CD14-positive monocyte (primary cell): ENCODE measurements at regions not wholly inside any gene's neighbourhood (a gene's known extent, or its start where the extent isn't known, plus 50 kb on each side); places are given as distances from the start of the nearest gene placed in this dataset.
"Not testable (repeated sequence)": the region's sequence is repeated elsewhere in the genome, so short reads cannot be mapped to it uniquely, and the experiment has no call there.

Source experiments
- DNase-seq, 3 donors: peaks; one replicate each; pipeline ENCODE4 v3.0.0-alpha.2; 2011 to 2022
- H2AFZ ChIP-seq: 2 replicates; pipeline ENCODE4 v1.6.0; 2012; ENCODE audit warnings: mild to moderate bottlenecking, low read depth, low read length, inconsistent platforms; ENCODE audit not compliant: insufficient read depth, poor library complexity, severe bottlenecking
- H3K27ac ChIP-seq, 2 donors: 1 replicate in 1 of 2; 2 replicates in 1 of 2; pipeline ENCODE4 v1.5.1; 2012 to 2013; ENCODE audit warnings: low read length in 2 of 2, control low read depth in 1 of 2, inconsistent platforms in 1 of 2, low read depth in 1 of 2, mild to moderate bottlenecking in 1 of 2
- H3K27me3 ChIP-seq, 2 donors: one replicate each; pipeline versions ENCODE4 v1.6.0 to v1.6.1; 2011 to 2013; ENCODE audit warnings: low read length in 2 of 2; ENCODE audit not compliant: control insufficient read depth in 2 of 2, insufficient read depth in 2 of 2
- H3K36me3 ChIP-seq, 2 donors: replicated peaks in 1 of 2; 1 replicate in 1 of 2; 2 replicates in 1 of 2; pipeline versions ENCODE4 v1.5.1 to v1.6.1; 2012 to 2013; ENCODE audit warnings: low read length in 2 of 2, control low read depth in 1 of 2, inconsistent platforms in 1 of 2, mild to moderate bottlenecking in 1 of 2; ENCODE audit not compliant: insufficient read depth in 2 of 2, control insufficient read depth in 1 of 2
- H3K4me1 ChIP-seq, 2 donors: 1 replicate in 1 of 2; 2 replicates in 1 of 2; pipeline versions ENCODE4 v1.5.1 to v1.6.1; 2012 to 2013; ENCODE audit warnings: low read length in 2 of 2, control low read depth in 1 of 2, inconsistent platforms in 1 of 2, mild to moderate bottlenecking in 1 of 2, moderate library complexity in 1 of 2; ENCODE audit not compliant: insufficient read depth in 2 of 2, control insufficient read depth in 1 of 2
- H3K4me2 ChIP-seq: replicated peaks from 2 replicates; pipeline ENCODE3; 2012; ENCODE audit warnings: low read length, moderate library complexity, mild to moderate bottlenecking; ENCODE audit not compliant: poor library complexity, severe bottlenecking; ENCODE audit errors: extremely low read depth
- H3K4me3 ChIP-seq, 3 experiments: fragments of 200-600 bp in 1 of 3; sonication (generic) in 1 of 3; replicated peaks in 1 of 3; 1 replicate in 2 of 3; 2 replicates in 1 of 3; pipeline ENCODE4 v1.5.1; 2011 to 2013; ENCODE audit warnings: low read length in 3 of 3, mild to moderate bottlenecking in 3 of 3, control low read depth in 2 of 3, low read depth in 2 of 3, inconsistent platforms in 1 of 3, moderate library complexity in 1 of 3
- H3K79me2 ChIP-seq: 2 replicates; pipeline ENCODE4 v1.6.0; 2012; ENCODE audit warnings: mild to moderate bottlenecking, control low read depth, inconsistent platforms, low read length, moderate library complexity; ENCODE audit not compliant: insufficient read depth
- H3K9ac ChIP-seq: 2 replicates; pipeline ENCODE4 v1.6.0; 2017; ENCODE audit warnings: low read length, mild to moderate bottlenecking; ENCODE audit not compliant: insufficient read depth, poor library complexity, severe bottlenecking
- H3K9me3 ChIP-seq, 2 donors: replicated peaks in 1 of 2; 1 replicate in 1 of 2; 2 replicates in 1 of 2; pipeline versions ENCODE4 v1.5.1 to v1.6.1; 2012 to 2013; ENCODE audit warnings: low read length in 2 of 2, control low read depth in 1 of 2; ENCODE audit not compliant: control insufficient read depth in 1 of 2, insufficient read depth in 1 of 2
- H4K20me1 ChIP-seq: 2 replicates; pipeline ENCODE4 v1.6.0; 2012; ENCODE audit warnings: mild to moderate bottlenecking, low read length, control low read depth, moderate library complexity; ENCODE audit not compliant: insufficient read depth
- H3K27ac Mint-ChIP-seq, 7 donors: one replicate each; pipeline ENCODE4 v1.8.0; 2020; ENCODE audit warnings: mild to moderate bottlenecking in 7 of 7, mixed read lengths in 7 of 7, moderate library complexity in 6 of 7, inconsistent platforms in 2 of 7
- H3K27me3 Mint-ChIP-seq, 3 donors: one replicate each; pipeline ENCODE4 v1.8.0; 2021 to 2022; ENCODE audit warnings: low read depth in 3 of 3, mild to moderate bottlenecking in 3 of 3, mixed read lengths in 3 of 3, moderate library complexity in 3 of 3, inconsistent platforms in 1 of 3
- H3K36me3 Mint-ChIP-seq, 2 donors: one replicate each; pipeline ENCODE4 v1.8.0; 2020; ENCODE audit warnings: mixed read lengths in 2 of 2, inconsistent platforms in 1 of 2, mild to moderate bottlenecking in 1 of 2
- H3K4me1 Mint-ChIP-seq: one replicate; pipeline ENCODE4 v1.8.0; 2020; ENCODE audit warnings: mild to moderate bottlenecking, mixed read lengths
- H3K4me3 Mint-ChIP-seq, 2 donors: one replicate each; pipeline ENCODE4 v1.8.0; 2020; ENCODE audit warnings: mild to moderate bottlenecking in 2 of 2, mixed read lengths in 2 of 2, moderate library complexity in 1 of 2
- H3K9me3 Mint-ChIP-seq, 7 donors: one replicate each; pipeline ENCODE4 v1.8.0; 2020 to 2022; ENCODE audit warnings: mixed read lengths in 7 of 7, mild to moderate bottlenecking in 6 of 7, moderate library complexity in 6 of 7, inconsistent platforms in 2 of 7
- CTCF ChIP-seq: fragments of 200-600 bp; IDR thresholded peaks from one replicate; pipeline ENCODE4 v1.8.0; 2022; ENCODE audit warnings: antibody characterized with exemption, mild to moderate bottlenecking
- WGBS: methylation state at CpG from one replicate; pipeline ENCODE4 v1.1.5; 2013; ENCODE audit warnings: missing lambda C conversion rate; ENCODE audit not compliant: insufficient coverage; 5-methylcytosine and 5-hydroxymethylcytosine counted together
- intact Hi-C, 2 donors: fragments of 100-400 bp; cut with micrococcal nuclease; formaldehyde crosslinking; loops; one replicate each; pipeline versions ENCODE4 v1.15.0 to v1.15.1; 2023

- Histone ChIP-seq H3K4me1 (no peaks in the 10 kb centered on the region), H3K9ac (no peak overlapping the region), H3K9me3 (peaks cover 10 to 15% of the 10 kb centered on the region in 2 donors), H3K4me3 (no peak overlapping the region), H3K4me2 (no peak overlapping the region), H3K27me3 (no peaks in the 10 kb centered on the region), H3K36me3 (no peaks in the 10 kb centered on the region), H3K27ac (no peak overlapping the region), H4K20me1 (no peaks in the 10 kb centered on the region), H2AFZ (no peak overlapping the region), H3K79me2 (no peaks in the 10 kb centered on the region)
- DNase-seq = no peak
- intact Hi-C loops = no loop called here
- TF ChIP-seq CTCF = no peak
- no peaks in the 10 kb centered on the region for H3K36me3 Mint-ChIP-seq
- H3K27me3 Mint-ChIP-seq = peaks cover 0 to 1% (median 0%) of the 10 kb centered on the region in 3 donors
- H3K4me1 Mint-ChIP-seq = no peaks in the 10 kb centered on the region
- H3K27ac Mint-ChIP-seq = no peak overlapping the region
- H3K4me3 Mint-ChIP-seq = no peak overlapping the region
- H3K9me3 Mint-ChIP-seq = peaks cover 4 to 26% (median 11%) of the 10 kb centered on the region in 7 donors
- no CpG with 5 or more reads among the region's 3 CpGs for WGBS
Measured at GRCh38 chrX:18032486-18033221, 171.6 kb upstream of the RAI2 start.

GRCh38 chrX:18031726-18032375 lies 170.8 kb upstream of the RAI2 start:
- Histone ChIP-seq H3K4me2 (no peak overlapping the region), H3K27me3 (no peaks in the 10 kb centered on the region), H3K4me1 (no peaks in the 10 kb centered on the region), H3K9ac (no peak overlapping the region), H2AFZ (no peak overlapping the region), H4K20me1 (no peaks in the 10 kb centered on the region), H3K27ac (no peak overlapping the region), H3K9me3 (peaks cover 10 to 15% of the 10 kb centered on the region in 2 donors), H3K36me3 (no peaks in the 10 kb centered on the region), H3K4me3 (no peak overlapping the region), H3K79me2 (no peaks in the 10 kb centered on the region)
- Mint-ChIP-seq H3K36me3 (no peaks in the 10 kb centered on the region), H3K9me3 (peaks cover 4 to 26% (median 11%) of the 10 kb centered on the region in 7 donors), H3K27ac (peak overlapping the region in 1 of 7 donors; percentile 3), H3K27me3 (peaks cover 0 to 1% (median 0%) of the 10 kb centered on the region in 3 donors), H3K4me1 (no peaks in the 10 kb centered on the region), H3K4me3 (no peak overlapping the region)
- TF ChIP-seq CTCF = no peak
- intact Hi-C loops = no loop called here
- no CpG with 5 or more reads among the region's 7 CpGs for WGBS
- no peak for DNase-seq

GRCh38 chrX:18030656-18031055 lies 169.6 kb upstream of the RAI2 start:
- H3K27me3 ChIP-seq, H3K4me1 Mint-ChIP-seq, H4K20me1 ChIP-seq, intact Hi-C loops, H3K36me3 ChIP-seq, DNase-seq, H3K4me3 ChIP-seq, H3K9ac ChIP-seq, H3K4me2 ChIP-seq, H3K79me2 ChIP-seq, H3K27me3 Mint-ChIP-seq, H2AFZ ChIP-seq, H3K36me3 Mint-ChIP-seq, H3K27ac ChIP-seq, H3K4me1 ChIP-seq, H3K4me3 Mint-ChIP-seq: not testable (repeated sequence)
- H3K9me3 ChIP-seq = peaks cover 10 to 15% of the 10 kb centered on the region in 2 donors
- peak overlapping the region in 1 of 7 donors; percentile 4 for H3K27ac Mint-ChIP-seq
- peaks cover 4 to 26% (median 11%) of the 10 kb centered on the region in 7 donors for H3K9me3 Mint-ChIP-seq
- no CpG with 5 or more reads among the region's 1 CpG for WGBS
